HCT116 (cell line): ENCODE measurements at regions not wholly inside any gene's neighbourhood (a gene's known extent, or its start where the extent isn't known, plus 50 kb on each side); places are given as distances from the start of the nearest gene placed in this dataset.

Experiments used
- ATAC-seq: fragments of 200-7000 bp; cut with Tn5 transposase; 2 replicates; pipeline ENCODE4 v1.9.1; 2020; ENCODE audit warnings: mild to moderate bottlenecking, moderate library complexity
- BruUV-seq: library from RNA; stranded (reverse); fragments of 400-500 nt; replicated peaks from 2 replicates; lab custom pipeline; 2021; lab: Mats Ljungman, UMichigan
- CTCF ChIA-PET: fragments of 300-600 bp; sonication (Branson Sonifier 250); formaldehyde crosslinking; loops from one replicate; lab custom pipeline; 2021; ENCODE audit warnings: antibody characterized with exemption; lab: Charles Lee
- POLR2A ChIA-PET: fragments of 300-600, 350-600 bp; sonication (Branson Sonifier 250); formaldehyde crosslinking; loops from one replicate; lab custom pipeline; 2021; ENCODE audit warnings: antibody characterized with exemption; lab: Charles Lee
- RAD21 ChIA-PET, 2 experiments: fragments of 300-600 bp; sonication (Branson Sonifier 250); formaldehyde crosslinking; loops; one replicate each; lab custom pipeline; 2023; ENCODE audit warnings: low total read pairs in 2 of 2; ENCODE audit not compliant: uncharacterized antibody in 2 of 2, unreplicated experiment in 2 of 2, low non-redundant PET in 1 of 2; lab: Charles Lee
- DNase-seq: peaks from one replicate; pipeline ENCODE4 v3.0.0-alpha.2; 2010; ENCODE audit warnings: low read depth, low spot score
- H2AFZ ChIP-seq: fragments of 200-600 bp; shearing (Covaris generic), sonication (generic); 2 replicates; pipeline ENCODE4 v1.6.1; 2017; ENCODE audit warnings: low read depth, mixed run types, mixed read lengths, antibody characterized with exemption, low read length; ENCODE audit not compliant: poor library complexity, severe bottlenecking
- H3K27ac ChIP-seq: 2 replicates; pipeline ENCODE4 v1.5.1; 2012; ENCODE audit warnings: low read depth, low read length
- H3K27me3 ChIP-seq: fragments of 200-600 bp; sonication (generic); 2 replicates; pipeline ENCODE4 v1.6.1; 2016; ENCODE audit warnings: mixed run types, low read length, mixed read lengths; ENCODE audit not compliant: insufficient read depth
- H3K36me3 ChIP-seq, 2 experiments: fragments of 200-500 bp in 1 of 2; fragments of 200-600 bp in 1 of 2; sonication (Bioruptor generic) in 1 of 2; sonication (generic) in 1 of 2; 2 replicates each; pipeline versions ENCODE4 v1.5.1 to v1.6.1; 2014 to 2016; ENCODE audit warnings: low read length in 2 of 2, inconsistent platforms in 1 of 2, mixed read lengths in 1 of 2, mixed run types in 1 of 2; ENCODE audit not compliant: insufficient read depth in 2 of 2, control insufficient read depth in 1 of 2
- H3K4me1 ChIP-seq, 2 experiments: fragments of 200-600 bp in 1 of 2; sonication (generic) in 1 of 2; 2 replicates each; pipeline versions ENCODE4 v1.5.1 to v1.6.1; 2012 to 2017; ENCODE audit warnings: low read length in 2 of 2, inconsistent platforms in 1 of 2, mild to moderate bottlenecking in 1 of 2, mixed read lengths in 1 of 2, mixed run types in 1 of 2, moderate library complexity in 1 of 2; ENCODE audit not compliant: insufficient read depth in 2 of 2, control insufficient read depth in 1 of 2
- H3K4me2 ChIP-seq: fragments of 200-600 bp; sonication (generic); 2 replicates; pipeline ENCODE4 v1.6.1; 2017; ENCODE audit warnings: mixed run types, low read length, mixed read lengths
- H3K4me3 ChIP-seq, 2 experiments: fragments of 200-600 bp in 1 of 2; sonication (generic) in 1 of 2; replicated peaks in 1 of 2; 2 replicates each; pipeline ENCODE4 v1.5.1; 2011 to 2016; ENCODE audit warnings: low read length in 2 of 2, control low read depth in 1 of 2, low read depth in 1 of 2, mild to moderate bottlenecking in 1 of 2, mixed read lengths in 1 of 2, mixed run types in 1 of 2
- H3K79me2 ChIP-seq: fragments of 200-600 bp; sonication (generic); 2 replicates; pipeline ENCODE4 v1.6.1; 2017; ENCODE audit warnings: mild to moderate bottlenecking, mixed run types, low read length, moderate library complexity, mixed read lengths; ENCODE audit not compliant: insufficient read depth
- H3K9ac ChIP-seq: fragments of 200-600 bp; sonication (generic); 2 replicates; pipeline ENCODE4 v1.6.1; 2016; ENCODE audit warnings: low read length, mixed read lengths
- H3K9me2 ChIP-seq: fragments of 200-600 bp; sonication (generic), shearing (Covaris generic); 2 replicates; pipeline ENCODE4 v1.6.1; 2017; ENCODE audit warnings: mixed run types, mild to moderate bottlenecking, moderate library complexity; ENCODE audit not compliant: insufficient read depth
- H3K9me3 ChIP-seq, 2 experiments: fragments of 200-500 bp in 1 of 2; fragments of 200-600 bp in 1 of 2; sonication (Bioruptor generic) in 1 of 2; sonication (generic) in 1 of 2; 2 replicates each; pipeline ENCODE4 v1.6.1; 2014 to 2017; ENCODE audit warnings: low read length in 2 of 2, mixed read lengths in 2 of 2, inconsistent platforms in 1 of 2, low read depth in 1 of 2, mild to moderate bottlenecking in 1 of 2, mixed run types in 1 of 2, moderate library complexity in 1 of 2; ENCODE audit not compliant: control insufficient read depth in 1 of 2, insufficient read depth in 1 of 2
- H4K20me1 ChIP-seq: fragments of 200-600 bp; sonication (generic), shearing (Covaris generic); 2 replicates; pipeline ENCODE4 v1.6.1; 2017; ENCODE audit warnings: mixed run types, mild to moderate bottlenecking, moderate library complexity; ENCODE audit not compliant: insufficient read depth
- CBX3 ChIP-seq: IDR thresholded peaks from 2 replicates; pipeline ENCODE4 v1.6.1; 2012; ENCODE audit warnings: low read depth
- CEBPB ChIP-seq: IDR thresholded peaks from 2 replicates; pipeline ENCODE4 v1.6.1; 2012; ENCODE audit warnings: low read depth
- EGR1 ChIP-seq: IDR thresholded peaks from 2 replicates; pipeline ENCODE4 v1.6.1; 2012; ENCODE audit warnings: low read depth
- EZH2 ChIP-seq: fragments of 200-600 bp; sonication (generic); IDR thresholded peaks from 2 replicates; pipeline ENCODE4 v1.6.1; 2017; ENCODE audit warnings: antibody characterized with exemption, mixed run types
- EZH2phosphoT487 ChIP-seq: fragments of 200-600 bp; IDR thresholded peaks from 2 replicates; pipeline ENCODE4 v1.6.1; 2018; ENCODE audit warnings: antibody characterized with exemption, borderline replicate concordance
- FOSL1 ChIP-seq: IDR thresholded peaks from 2 replicates; pipeline ENCODE4 v1.6.1; 2012; ENCODE audit warnings: low read depth
- JUND ChIP-seq: IDR thresholded peaks from 2 replicates; pipeline ENCODE4 v1.6.1; 2012
- POLR2A ChIP-seq: IDR thresholded peaks from 2 replicates; pipeline ENCODE4 v1.7.0; 2011; ENCODE audit warnings: borderline replicate concordance; ENCODE audit not compliant: insufficient read depth, insufficient read length; ENCODE audit errors: extremely low read depth
- POLR2AphosphoS5 ChIP-seq: IDR thresholded peaks from 2 replicates; pipeline ENCODE4 v1.6.1; 2011; ENCODE audit warnings: mild to moderate bottlenecking, low read depth, low read length, moderate library complexity
- RAD21 ChIP-seq: IDR thresholded peaks from 2 replicates; pipeline ENCODE4 v1.6.1; 2012; ENCODE audit warnings: low read depth, mild to moderate bottlenecking
- SP1 ChIP-seq: IDR thresholded peaks from 2 replicates; pipeline ENCODE4 v1.6.1; 2012; ENCODE audit warnings: low read depth
- SRF ChIP-seq: IDR thresholded peaks from 2 replicates; pipeline ENCODE4 v1.6.1; 2012; ENCODE audit warnings: low read depth
- TCF7L2 ChIP-seq: IDR thresholded peaks from 2 replicates; pipeline ENCODE4 v1.7.0; 2011; ENCODE audit warnings: borderline replicate concordance, inconsistent platforms; ENCODE audit not compliant: insufficient read depth, insufficient read length; ENCODE audit errors: extremely low read depth
- ZNF274 ChIP-seq: fragments of 200-500 bp; sonication (Bioruptor generic); IDR thresholded peaks from 2 replicates; pipeline ENCODE4 v1.6.1; 2014; ENCODE audit warnings: mild to moderate bottlenecking, low read depth, low read length, inconsistent platforms
- intact Hi-C: fragments of 100-400 bp; cut with micrococcal nuclease; formaldehyde crosslinking; loops from 2 replicates; pipeline ENCODE4 v1.10.0; 2022
- TF ChIP-seq, protein P1 (sequence below): IDR thresholded peaks from 2 replicates; pipeline ENCODE4 v1.6.1; 2011; ENCODE audit warnings: mild to moderate bottlenecking, low read length, moderate library complexity; ENCODE audit not compliant: insufficient replicate concordance; ENCODE audit errors: extremely low read depth
- TF ChIP-seq, protein P2 (sequence below): IDR thresholded peaks from 2 replicates; pipeline ENCODE4 v1.6.1; 2012; ENCODE audit warnings: low read depth

DNA sequence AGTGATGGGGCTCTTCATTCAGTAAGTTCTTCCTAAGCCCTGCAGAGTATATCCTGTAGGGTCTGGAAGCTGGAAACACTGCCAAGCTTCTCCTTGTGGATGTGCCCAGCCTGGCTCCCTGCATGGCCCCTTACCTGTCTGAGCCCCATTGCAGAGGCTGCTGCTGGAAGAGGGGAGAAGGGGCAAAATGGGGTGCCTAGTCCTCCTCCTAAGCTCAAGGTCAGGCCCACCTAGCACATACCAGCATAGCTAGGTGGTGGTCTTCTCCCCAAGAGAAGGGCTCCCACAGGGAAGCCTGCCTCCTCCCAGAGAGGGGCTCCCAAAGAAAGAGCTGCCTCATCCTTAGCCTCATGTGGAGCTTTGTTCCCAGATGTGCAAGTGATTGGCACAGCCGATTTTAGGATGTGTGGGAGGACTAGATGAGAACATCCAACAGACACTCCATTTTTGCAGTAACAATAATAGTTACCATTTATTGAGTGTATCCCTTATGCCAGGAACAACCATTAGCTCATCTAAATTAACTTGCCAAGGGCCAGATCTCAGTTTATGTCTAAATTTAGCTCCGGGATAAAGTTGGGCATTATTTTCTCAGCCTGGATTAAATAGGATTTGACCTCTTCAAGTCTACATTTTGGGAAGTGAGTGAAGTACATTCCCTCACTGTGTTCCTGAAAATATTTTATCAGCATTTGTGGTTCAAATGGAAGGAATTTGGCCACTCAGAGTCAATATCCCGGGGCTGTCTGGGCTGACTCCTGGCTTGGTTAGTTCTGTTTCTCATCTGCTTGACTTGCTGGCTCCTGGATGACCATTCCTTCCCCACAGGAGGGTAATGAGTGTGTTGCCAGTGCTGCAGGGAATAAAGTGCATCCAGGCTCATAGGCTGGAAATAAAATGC lies 291.1 kb upstream of the ROPN1 start:
- peaks cover 49% of the 10 kb centered on the region; the same call in 1 of the 2 replicates for H3K27me3 ChIP-seq
- DNase-seq (no peak), ATAC-seq (no peak)
- H3K4me1 ChIP-seq, result no peaks in the 10 kb centered on the region
- no peak overlapping the region for H3K9ac ChIP-seq
- H3K36me3 ChIP-seq, result no peaks in the 10 kb centered on the region
- H3K27ac ChIP-seq, result no peak overlapping the region
- no peak for TF ChIP-seq EZH2
- no peak for TF ChIP-seq RAD21
- TF ChIP-seq SP1, result no peak
- TF ChIP-seq POLR2A, result no peak
- TF ChIP-seq, protein P1, sequence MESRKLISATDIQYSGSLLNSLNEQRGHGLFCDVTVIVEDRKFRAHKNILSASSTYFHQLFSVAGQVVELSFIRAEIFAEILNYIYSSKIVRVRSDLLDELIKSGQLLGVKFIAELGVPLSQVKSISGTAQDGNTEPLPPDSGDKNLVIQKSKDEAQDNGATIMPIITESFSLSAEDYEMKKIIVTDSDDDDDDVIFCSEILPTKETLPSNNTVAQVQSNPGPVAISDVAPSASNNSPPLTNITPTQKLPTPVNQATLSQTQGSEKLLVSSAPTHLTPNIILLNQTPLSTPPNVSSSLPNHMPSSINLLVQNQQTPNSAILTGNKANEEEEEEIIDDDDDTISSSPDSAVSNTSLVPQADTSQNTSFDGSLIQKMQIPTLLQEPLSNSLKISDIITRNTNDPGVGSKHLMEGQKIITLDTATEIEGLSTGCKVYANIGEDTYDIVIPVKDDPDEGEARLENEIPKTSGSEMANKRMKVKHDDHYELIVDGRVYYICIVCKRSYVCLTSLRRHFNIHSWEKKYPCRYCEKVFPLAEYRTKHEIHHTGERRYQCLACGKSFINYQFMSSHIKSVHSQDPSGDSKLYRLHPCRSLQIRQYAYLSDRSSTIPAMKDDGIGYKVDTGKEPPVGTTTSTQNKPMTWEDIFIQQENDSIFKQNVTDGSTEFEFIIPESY, result no peak
- TF ChIP-seq, protein P2, sequence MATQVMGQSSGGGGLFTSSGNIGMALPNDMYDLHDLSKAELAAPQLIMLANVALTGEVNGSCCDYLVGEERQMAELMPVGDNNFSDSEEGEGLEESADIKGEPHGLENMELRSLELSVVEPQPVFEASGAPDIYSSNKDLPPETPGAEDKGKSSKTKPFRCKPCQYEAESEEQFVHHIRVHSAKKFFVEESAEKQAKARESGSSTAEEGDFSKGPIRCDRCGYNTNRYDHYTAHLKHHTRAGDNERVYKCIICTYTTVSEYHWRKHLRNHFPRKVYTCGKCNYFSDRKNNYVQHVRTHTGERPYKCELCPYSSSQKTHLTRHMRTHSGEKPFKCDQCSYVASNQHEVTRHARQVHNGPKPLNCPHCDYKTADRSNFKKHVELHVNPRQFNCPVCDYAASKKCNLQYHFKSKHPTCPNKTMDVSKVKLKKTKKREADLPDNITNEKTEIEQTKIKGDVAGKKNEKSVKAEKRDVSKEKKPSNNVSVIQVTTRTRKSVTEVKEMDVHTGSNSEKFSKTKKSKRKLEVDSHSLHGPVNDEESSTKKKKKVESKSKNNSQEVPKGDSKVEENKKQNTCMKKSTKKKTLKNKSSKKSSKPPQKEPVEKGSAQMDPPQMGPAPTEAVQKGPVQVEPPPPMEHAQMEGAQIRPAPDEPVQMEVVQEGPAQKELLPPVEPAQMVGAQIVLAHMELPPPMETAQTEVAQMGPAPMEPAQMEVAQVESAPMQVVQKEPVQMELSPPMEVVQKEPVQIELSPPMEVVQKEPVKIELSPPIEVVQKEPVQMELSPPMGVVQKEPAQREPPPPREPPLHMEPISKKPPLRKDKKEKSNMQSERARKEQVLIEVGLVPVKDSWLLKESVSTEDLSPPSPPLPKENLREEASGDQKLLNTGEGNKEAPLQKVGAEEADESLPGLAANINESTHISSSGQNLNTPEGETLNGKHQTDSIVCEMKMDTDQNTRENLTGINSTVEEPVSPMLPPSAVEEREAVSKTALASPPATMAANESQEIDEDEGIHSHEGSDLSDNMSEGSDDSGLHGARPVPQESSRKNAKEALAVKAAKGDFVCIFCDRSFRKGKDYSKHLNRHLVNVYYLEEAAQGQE, result no peak
- TF ChIP-seq SRF, result no peak
- TF ChIP-seq EGR1, result no peak
- TF ChIP-seq JUND, result no peak
- TF ChIP-seq CBX3, result no peak
- TF ChIP-seq CEBPB, result no peak
- no peak for TF ChIP-seq FOSL1
- TF ChIP-seq POLR2AphosphoS5, result no peak
- TF ChIP-seq ZNF274, result no peak
- TF ChIP-seq EZH2phosphoT487, result no peak
- TF ChIP-seq TCF7L2, result no peak
- H3K4me3 ChIP-seq, result no peak overlapping the region
- intact Hi-C loops, result no loop called here
- no peaks in the 10 kb centered on the region for H3K9me3 ChIP-seq
- H3K9me2 ChIP-seq, result no peaks in the 10 kb centered on the region
- BruUV-seq, result no TSS peak
- RAD21 ChIA-PET, result no interaction called here
- POLR2A ChIA-PET, result no interaction called here
- H2AFZ ChIP-seq, result no peak overlapping the region
- H3K4me2 ChIP-seq, result no peak overlapping the region
- no peaks in the 10 kb centered on the region for H4K20me1 ChIP-seq
- H3K79me2 ChIP-seq, result no peaks in the 10 kb centered on the region
- CTCF ChIA-PET, result interaction anchor here (1.2 to 2.2 kb wide), 3 partner anchors 250 to 267 kb away, joined by 3 to 10 read pairs (median 5); partner anchors contain the start of gene KALRN
